DMS114 treated with DMSO at 0.1 percent for 48 hours (cell line): ENCODE measurements at regions not wholly inside any gene's neighbourhood (a gene's known extent, or its start where the extent isn't known, plus 50 kb on each side); places are given as distances from the start of the nearest gene placed in this dataset.

ENCODE experiments used
- DNase-seq: peaks from one replicate; lab custom pipeline; 2025; ENCODE audit not compliant: unreplicated experiment; lab: John Stamatoyannopoulos, UW

DNA sequence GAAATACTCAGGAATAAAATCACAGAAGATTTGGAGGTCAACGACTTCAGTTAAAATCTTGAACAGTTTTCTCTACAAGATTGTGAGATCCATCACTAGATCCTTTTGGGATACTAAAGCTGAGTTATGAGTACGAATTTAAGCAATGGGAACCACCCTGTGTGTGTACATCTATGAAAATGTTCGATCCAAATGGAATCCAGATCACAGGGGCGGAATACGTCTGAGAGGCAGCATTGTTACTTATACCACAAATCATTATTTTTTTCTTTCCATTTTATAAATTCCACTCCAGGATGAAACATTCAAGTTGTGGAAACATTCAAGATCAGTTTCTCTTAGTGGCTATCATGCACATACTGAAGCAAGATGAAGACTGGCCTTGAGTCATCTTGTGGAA, 239.3 kb upstream of the PAPPA start:
- no peak for DNase-seq

DNA sequence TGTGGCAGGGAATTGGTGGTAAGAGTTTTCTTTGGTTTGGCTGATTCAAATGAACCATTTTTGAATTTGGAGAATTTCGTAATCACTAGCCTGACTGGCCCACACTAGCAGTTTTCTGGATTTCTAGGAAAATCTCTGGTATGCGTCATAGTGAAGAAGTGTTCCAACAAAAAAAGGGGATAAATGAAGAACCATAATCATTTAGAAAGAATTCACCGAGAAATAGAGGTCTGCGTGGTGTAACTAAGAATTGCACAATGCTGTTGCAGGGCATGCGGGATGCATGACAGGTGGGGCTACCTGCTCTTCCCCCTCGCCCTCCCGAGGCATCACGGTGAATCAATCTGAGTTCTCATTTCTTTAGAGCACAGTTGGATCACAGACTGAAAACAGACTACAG, 232.3 kb upstream of the PAPPA start:
- DNase-seq = no peak

DNA sequence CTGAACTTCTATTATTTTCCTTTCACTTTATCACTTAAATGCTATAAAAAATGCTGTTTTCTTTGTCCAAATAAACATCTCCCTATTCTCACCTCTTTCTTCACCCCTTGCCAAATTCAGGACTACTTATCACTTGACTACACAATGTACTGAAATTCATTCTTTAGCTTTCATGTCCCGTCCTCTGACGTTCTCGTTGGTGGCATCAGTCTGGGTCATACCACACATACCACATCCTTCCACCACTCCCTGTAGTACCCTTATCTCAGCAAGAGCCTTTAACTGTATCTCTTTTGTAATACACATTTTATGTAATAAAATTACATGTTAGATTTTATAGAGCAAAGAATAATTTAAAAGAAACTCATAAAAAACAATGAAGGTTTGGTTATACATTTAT, 231.1 kb upstream of the PAPPA start:
- DNase-seq = no peak

DNA sequence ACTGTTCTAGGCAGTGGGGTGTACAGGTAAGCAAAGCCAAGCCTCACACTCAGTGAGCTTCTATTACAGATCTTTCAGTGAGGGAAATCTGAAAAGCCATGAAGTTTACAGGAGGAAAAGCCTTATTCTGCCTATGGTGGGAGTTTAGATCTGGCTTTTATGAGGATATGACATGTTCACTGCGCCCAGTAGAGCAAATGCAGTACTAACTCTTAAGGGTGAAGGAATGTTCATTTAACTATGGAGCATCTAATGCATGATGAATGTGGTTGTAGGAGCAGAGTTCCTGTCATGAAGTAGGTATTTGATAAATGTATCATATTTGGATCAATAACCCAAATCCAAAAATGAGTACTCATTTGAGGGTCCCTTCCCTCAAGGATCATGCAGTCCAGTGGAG, 230.2 kb upstream of the PAPPA start:
- DNase-seq = no peak

DNA sequence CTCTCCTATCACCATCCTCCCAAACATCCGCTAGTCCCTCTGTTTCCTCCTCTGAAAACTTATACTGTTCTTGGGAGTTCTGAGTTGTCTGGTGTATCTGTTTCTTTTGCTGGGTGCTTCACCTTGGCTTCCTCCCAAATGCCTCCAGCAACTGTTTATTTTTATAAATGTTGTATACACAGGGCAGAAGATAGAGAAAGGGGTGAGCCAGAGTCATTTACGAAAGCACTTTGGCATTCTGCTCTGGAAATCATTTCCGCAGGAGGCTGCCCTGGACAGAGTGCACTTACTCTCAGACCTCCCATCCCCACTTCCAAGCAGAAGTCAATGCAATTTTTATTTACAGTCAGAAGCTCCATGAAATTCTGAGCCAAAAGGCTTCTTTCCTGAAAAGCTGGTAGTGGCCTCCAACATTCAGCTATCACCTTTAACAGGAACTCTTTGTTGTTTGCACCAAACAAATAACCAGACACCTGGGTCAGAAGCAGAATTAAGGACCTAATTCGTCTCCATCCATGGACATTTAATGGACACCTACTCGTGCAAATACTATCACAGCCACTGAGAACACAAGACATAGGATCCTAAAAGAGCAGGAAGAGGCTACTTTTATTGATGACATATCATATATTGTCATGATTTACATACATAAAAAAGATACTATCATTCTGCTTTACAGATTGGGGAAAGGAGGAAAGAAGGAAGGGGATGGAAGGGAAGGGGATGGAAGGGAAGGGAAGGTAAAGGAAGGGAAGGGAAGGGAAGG, 229.5 kb upstream of the PAPPA start:
- DNase-seq = no peak

DNA sequence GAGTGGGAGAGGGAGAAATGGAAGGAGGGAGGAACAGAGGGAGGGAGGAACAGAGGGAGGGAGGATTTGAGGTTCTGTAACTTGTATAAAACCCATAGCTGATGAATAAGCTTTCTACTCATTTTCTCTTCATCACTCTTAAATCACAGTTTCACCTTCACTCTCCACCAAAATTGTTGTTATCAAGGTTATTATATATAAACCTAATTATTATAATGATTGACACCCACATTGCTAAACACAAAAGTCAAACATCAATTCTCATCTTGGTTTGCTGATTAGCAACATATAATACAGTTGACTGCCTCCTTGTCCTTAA, 229.0 kb upstream of the PAPPA start:
- DNase-seq = no peak

DNA sequence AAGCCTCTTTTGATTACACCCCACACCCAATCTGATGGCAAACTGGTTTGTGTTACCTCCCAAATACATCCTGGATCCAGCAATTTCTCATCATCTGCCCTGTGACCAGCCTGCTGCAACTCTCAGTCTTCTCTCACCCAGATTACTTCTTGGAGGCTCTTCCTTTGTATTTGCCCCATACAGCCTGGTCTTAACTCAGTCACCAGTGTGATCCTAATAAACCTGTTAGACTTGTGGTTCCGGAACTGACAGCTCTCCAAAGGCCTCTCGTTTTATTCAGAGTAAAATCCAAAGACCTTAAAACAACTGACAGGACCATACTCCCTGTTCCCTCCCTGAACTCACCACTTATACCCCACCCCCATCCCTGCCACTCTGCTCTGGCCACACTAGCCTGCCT, 228.2 kb upstream of the PAPPA start:
- no peak for DNase-seq

- DNase-seq = no peak
These were observed 223.1 kb upstream of the PAPPA start for GRCh38 chr9:115930472-115930871.

GRCh38 chr9:115938479-115938878, 215.1 kb upstream of the PAPPA start:
- DNase-seq = no peak

- no peak for DNase-seq
These were observed 214.4 kb upstream of the PAPPA start for GRCh38 chr9:115939065-115939765.

- DNase-seq = no peak
These were observed 211.9 kb upstream of the PAPPA start for GRCh38 chr9:115941561-115942315.

DNA sequence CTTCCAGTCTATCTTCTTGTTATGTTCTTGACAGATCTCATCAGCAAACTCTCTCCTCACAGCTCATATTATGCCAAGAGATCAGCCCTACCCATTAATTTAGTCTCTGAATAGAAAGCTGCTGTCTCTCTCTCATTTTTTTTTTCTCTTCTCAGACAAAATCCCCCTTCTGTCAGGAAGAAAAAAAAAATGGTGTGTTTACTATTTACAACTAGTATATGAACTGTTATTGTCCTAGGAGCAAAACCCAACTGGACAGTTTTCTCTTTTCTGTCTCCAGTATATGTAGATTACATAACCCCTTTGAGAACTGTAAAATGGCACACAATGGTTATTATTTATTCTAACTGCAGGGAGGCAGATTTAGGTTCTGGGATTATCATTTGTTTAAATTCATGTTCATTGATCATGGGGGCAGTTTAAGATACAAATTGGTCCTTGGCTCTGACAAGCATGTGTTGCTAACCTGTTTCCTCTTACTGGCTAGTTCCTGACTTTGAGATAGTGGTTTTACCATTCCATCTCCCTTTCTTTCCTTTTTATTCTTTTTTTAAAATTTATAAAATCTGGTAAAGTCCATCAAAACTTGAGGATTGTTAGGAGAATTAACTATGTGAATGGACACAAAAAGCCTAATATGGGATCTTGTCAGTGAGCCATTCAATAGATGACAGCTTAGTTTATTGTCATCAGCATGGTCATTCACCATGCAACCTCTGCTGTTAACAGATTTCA, 210.0 kb upstream of the PAPPA start:
- no peak for DNase-seq

DNA sequence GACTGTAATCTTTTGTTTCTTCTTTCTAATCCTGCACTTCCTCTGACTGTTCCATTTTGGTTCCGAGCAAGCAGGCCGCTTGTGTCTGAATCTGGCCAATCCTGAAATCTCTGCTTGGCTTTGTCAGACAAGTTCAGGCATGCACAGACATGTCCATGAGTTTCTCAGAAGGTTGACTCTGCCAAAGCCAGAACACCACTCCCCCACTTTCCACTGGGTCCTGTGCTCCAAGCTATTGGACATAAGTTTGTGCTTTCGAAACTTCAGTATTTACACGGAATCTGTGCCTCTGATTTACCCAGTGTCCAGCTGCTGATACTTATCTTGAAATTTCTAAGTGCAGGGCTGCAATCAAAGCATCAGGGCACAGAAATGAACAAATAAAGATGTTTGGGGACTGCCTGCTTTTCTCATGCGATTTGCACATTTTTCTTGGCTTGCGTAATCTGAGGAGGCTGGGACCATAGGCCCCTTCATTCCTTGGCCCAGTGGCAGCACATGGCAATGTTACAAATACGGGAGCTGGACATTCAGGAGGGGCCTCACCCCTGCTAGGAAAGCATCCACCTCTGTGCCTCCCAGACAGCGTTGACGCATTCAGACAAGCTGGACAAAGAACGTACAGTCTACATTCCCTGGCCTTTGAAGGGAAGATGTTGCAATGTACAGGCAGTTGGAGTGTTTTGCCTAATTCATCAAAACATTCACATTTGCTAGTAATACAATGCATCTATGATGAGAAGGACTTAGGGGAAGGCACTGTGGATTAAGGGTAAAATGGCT, 209.2 kb upstream of the PAPPA start:
- DNase-seq = no peak

- no peak for DNase-seq
These were observed 208.6 kb upstream of the PAPPA start for GRCh38 chr9:115945009-115945431.

GRCh38 chr9:115946530-115946929, 207.1 kb upstream of the PAPPA start:
- no peak for DNase-seq

GRCh38 chr9:115951977-115952376, 201.6 kb upstream of the PAPPA start:
- no peak for DNase-seq

- no peak for DNase-seq
These were observed 200.9 kb upstream of the PAPPA start for GRCh38 chr9:115952430-115953292.

DNA sequence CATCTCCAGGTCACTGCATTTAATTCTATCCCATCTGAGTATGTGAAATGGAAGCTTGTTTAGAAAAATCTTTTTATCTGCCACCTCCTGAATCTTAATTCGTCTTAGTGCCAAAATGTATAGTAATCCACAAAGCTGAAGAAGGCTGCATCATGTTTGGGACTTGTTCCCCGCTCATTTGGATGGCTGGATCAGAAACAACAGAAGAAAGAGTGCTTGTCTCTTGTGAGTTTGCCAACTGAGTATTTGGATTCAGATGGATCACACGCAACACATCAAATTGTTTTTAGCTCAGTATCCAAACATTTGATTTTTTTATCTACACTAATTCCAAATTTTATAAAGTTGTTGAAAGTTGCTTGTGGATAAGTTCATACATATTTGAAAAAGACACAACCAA, 197.2 kb upstream of the PAPPA start:
- DNase-seq = no peak

GRCh38 chr9:115957585-115957984, 196.0 kb upstream of the PAPPA start:
- no peak for DNase-seq
